Left ventricle myocardium inferior (tissue), 1 donor: ENCODE measurements at regions not wholly inside any gene's neighbourhood (a gene's known extent, or its start where the extent isn't known, plus 50 kb on each side); places are given as distances from the start of the nearest gene placed in this dataset.

Experiments used
- DNase-seq: peaks from one replicate; pipeline ENCODE4 v3.0.0-alpha.2; 2020
- H3K27ac ChIP-seq: fragments of 200-600 bp; replicated peaks from 2 replicates; pipeline ENCODE4 v1.8.0; 2021
- H3K27me3 ChIP-seq: fragments of 200-600 bp; 2 replicates; pipeline ENCODE4 v1.8.0; 2021; ENCODE audit warnings: low read depth
- H3K36me3 ChIP-seq: fragments of 200-600 bp; 2 replicates; pipeline ENCODE4 v1.8.0; 2021
- H3K4me1 ChIP-seq: fragments of 200-600 bp; 2 replicates; pipeline ENCODE4 v1.8.0; 2021
- H3K4me3 ChIP-seq: fragments of 200-600 bp; 2 replicates; pipeline ENCODE4 v1.8.0; 2021; ENCODE audit warnings: mild to moderate bottlenecking, moderate library complexity
- H3K9me3 ChIP-seq: fragments of 200-600 bp; replicated peaks from 2 replicates; pipeline ENCODE4 v1.8.0; 2021
- intact Hi-C: fragments of 100-400 bp; cut with micrococcal nuclease; formaldehyde crosslinking; loops from one replicate; pipeline ENCODE4 v1.11.0; 2022
- TF ChIP-seq, protein P1 (sequence below): fragments of 200-600 bp; IDR thresholded peaks from 2 replicates; pipeline ENCODE4 v1.8.0; 2021; ENCODE audit warnings: antibody characterized with exemption, mild to moderate bottlenecking, borderline replicate concordance
- donor health status: DM: no; HTN: yes; CAD: no; lungs with severe emphysema.

GRCh38 chr16:73183611-73184092 lies 135.7 kb upstream of the ZFHX3 start:
- intact Hi-C loops: no loop called here
- Histone ChIP-seq H3K4me3 (no peak overlapping the region), H3K4me1 (peaks cover 4% of the 10 kb centered on the region), H3K27ac (peak overlapping the region; percentile 44), H3K27me3 (peaks cover 4% of the 10 kb centered on the region), H3K9me3 (no peaks in the 10 kb centered on the region), H3K36me3 (no peaks in the 10 kb centered on the region)
- TF ChIP-seq, protein P1, sequence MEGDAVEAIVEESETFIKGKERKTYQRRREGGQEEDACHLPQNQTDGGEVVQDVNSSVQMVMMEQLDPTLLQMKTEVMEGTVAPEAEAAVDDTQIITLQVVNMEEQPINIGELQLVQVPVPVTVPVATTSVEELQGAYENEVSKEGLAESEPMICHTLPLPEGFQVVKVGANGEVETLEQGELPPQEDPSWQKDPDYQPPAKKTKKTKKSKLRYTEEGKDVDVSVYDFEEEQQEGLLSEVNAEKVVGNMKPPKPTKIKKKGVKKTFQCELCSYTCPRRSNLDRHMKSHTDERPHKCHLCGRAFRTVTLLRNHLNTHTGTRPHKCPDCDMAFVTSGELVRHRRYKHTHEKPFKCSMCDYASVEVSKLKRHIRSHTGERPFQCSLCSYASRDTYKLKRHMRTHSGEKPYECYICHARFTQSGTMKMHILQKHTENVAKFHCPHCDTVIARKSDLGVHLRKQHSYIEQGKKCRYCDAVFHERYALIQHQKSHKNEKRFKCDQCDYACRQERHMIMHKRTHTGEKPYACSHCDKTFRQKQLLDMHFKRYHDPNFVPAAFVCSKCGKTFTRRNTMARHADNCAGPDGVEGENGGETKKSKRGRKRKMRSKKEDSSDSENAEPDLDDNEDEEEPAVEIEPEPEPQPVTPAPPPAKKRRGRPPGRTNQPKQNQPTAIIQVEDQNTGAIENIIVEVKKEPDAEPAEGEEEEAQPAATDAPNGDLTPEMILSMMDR: no peak
- no peak for DNase-seq

DNA sequence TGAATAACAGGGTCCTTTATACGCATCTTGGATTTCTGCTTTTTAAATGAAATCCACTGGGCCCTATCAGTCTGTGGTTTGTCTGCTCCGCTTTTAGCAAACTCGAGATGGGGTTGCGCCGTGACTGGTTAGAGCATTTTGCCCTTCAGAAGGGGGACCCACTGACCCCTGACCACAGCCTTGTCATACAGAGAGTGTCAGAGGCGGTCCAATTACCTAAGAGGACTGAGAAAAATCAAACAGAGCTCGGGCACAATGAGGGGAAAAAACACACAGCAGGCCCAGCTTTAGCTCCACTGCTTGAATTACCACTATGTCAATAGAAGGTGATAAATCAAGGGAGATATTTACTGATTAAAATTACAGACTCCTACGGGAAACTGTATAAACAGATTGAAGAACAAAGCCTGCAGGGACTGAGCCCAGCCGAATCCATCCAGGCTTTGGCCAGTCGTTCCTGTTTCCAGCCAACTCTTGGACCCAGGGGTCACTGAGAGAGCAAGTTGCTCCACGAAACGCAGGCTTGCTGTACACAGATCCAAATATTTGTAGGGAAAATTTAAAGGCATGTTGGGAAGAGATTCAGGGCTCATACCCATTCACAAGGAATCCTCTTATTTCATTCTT lies 131.9 kb upstream of the ZFHX3 start:
- H3K9me3 ChIP-seq: no peaks in the 10 kb centered on the region
- TF ChIP-seq, protein P1: no peak
- no peaks in the 10 kb centered on the region for H3K36me3 ChIP-seq
- no peaks in the 10 kb centered on the region for H3K27me3 ChIP-seq
- no peak overlapping the region for H3K4me3 ChIP-seq
- peaks cover 4% of the 10 kb centered on the region for H3K4me1 ChIP-seq
- H3K27ac ChIP-seq: peak overlapping the region; percentile 60
- intact Hi-C loops: no loop called here
- DNase-seq: peak; percentile 33

- no peak for DNase-seq
- TF ChIP-seq, protein P1: no peak
- H3K27me3 ChIP-seq: peaks cover 4% of the 10 kb centered on the region
- intact Hi-C loops: no loop called here
- no peak overlapping the region for H3K27ac ChIP-seq
- H3K36me3 ChIP-seq: no peaks in the 10 kb centered on the region
- peaks cover 15% of the 10 kb centered on the region for H3K4me1 ChIP-seq
- no peaks in the 10 kb centered on the region for H3K9me3 ChIP-seq
- H3K4me3 ChIP-seq: no peak overlapping the region
Measured at GRCh38 chr16:73177729-73178295, 129.9 kb upstream of the ZFHX3 start.

DNA sequence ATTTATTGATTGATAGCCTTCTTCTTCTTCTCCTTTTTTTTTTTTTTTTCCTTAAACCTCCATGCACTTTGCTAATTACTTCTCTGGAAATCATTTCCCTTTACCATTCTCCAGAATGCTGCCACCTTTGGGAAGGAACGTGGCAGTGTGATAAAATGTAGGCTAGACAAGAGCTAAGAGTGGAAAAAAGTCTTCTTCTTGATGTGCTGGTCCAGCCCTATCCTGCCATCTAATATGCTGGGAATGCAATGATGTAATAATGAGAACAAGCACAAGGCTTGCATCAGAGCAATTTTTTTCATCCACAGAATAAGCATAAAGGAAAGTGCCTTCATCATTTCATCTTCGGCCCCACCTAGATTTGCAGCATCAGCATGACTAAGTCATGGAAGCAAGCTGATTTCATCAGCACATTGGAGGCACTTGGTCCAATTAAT lies 128.7 kb upstream of the ZFHX3 start:
- Histone ChIP-seq H3K9me3 (no peaks in the 10 kb centered on the region), H3K4me1 (peaks cover 27% of the 10 kb centered on the region), H3K4me3 (no peak overlapping the region), H3K27me3 (peaks cover 11% of the 10 kb centered on the region), H3K27ac (no peak overlapping the region), H3K36me3 (no peaks in the 10 kb centered on the region)
- TF ChIP-seq, protein P1: peak; percentile 51
- no peak for DNase-seq
- intact Hi-C loops: no loop called here

GRCh38 chr16:73172973-73173709 lies 125.2 kb upstream of the ZFHX3 start:
- TF ChIP-seq, protein P1: peak; percentile 30
- peak; percentile 26 for DNase-seq
- intact Hi-C loops: no loop called here

More at GRCh38 chr16:73172973-73173709, 125.2 kb upstream of the ZFHX3 start:
- Histone ChIP-seq H3K36me3 (no peaks in the 10 kb centered on the region), H3K9me3 (no peaks in the 10 kb centered on the region), H3K27me3 (peaks cover 13% of the 10 kb centered on the region), H3K4me1 (peaks cover 36% of the 10 kb centered on the region), H3K27ac (peak overlapping the region; percentile 81), H3K4me3 (peak overlapping the region; percentile 34)
